ENCODE measurements at regions not wholly inside any gene's neighbourhood (a gene's known extent, or its start where the extent isn't known, plus 50 kb on each side); places are given as distances from the start of the nearest gene placed in this dataset.

GRCh38 chr20:52422574-52423336, 231.2 kb upstream of the ZFP64 start:
- TF ChIP-seq CTCF (IDR thresholded peaks at IDR 0.05): no peak
- no peak for TF ChIP-seq POLR2A (IDR thresholded peaks at IDR 0.05; ENCODE audit: low read depth)

All from esophagus muscularis mucosa (tissue), 3 donors.